Urinary bladder (tissue), 3 donors: ENCODE measurements at regions not wholly inside any gene's neighbourhood (a gene's known extent, or its start where the extent isn't known, plus 50 kb on each side); places are given as distances from the start of the nearest gene placed in this dataset.
"Not testable (repeated sequence)": the region's sequence is repeated elsewhere in the genome, so short reads cannot be mapped to it uniquely, and the experiment has no call there.

Source experiments
- DNase-seq: peaks from one replicate; pipeline ENCODE4 v3.0.0-alpha.2; 2015; ENCODE audit errors: extremely low spot score
- H3K27ac ChIP-seq: one replicate; pipeline ENCODE4 v1.5.1; 2013; ENCODE audit warnings: low read depth, mild to moderate bottlenecking, moderate library complexity
- H3K36me3 ChIP-seq: one replicate; pipeline ENCODE4 v1.6.1; 2013; ENCODE audit warnings: mild to moderate bottlenecking, moderate library complexity; ENCODE audit not compliant: insufficient read depth
- H3K4me1 ChIP-seq: one replicate; pipeline ENCODE4 v1.6.1; 2013; ENCODE audit warnings: mild to moderate bottlenecking, moderate library complexity; ENCODE audit not compliant: insufficient read depth
- H3K4me3 ChIP-seq: one replicate; pipeline ENCODE4 v1.5.1; 2013; ENCODE audit warnings: low read depth, low read length
- WGBS: extraction: QIAGEN DNeasy Blood & Tissue Kit; methylation state at CpG from one replicate; pipeline ENCODE4 v1.1.7; 2013; 5-methylcytosine and 5-hydroxymethylcytosine counted together
- donor health status: healthy with polysubstance abuse.
- donor health status: healthy.

- Histone ChIP-seq H3K27ac (no peak overlapping the region), H3K4me3 (no peak overlapping the region), H3K36me3 (no peaks in the 10 kb centered on the region), H3K4me1 (no peaks in the 10 kb centered on the region)
- no peak for DNase-seq
These were observed 845.3 kb downstream of the MCTP2 start for GRCh38 chr15:95076678-95076990.

- Histone ChIP-seq H3K27ac (no peak overlapping the region), H3K36me3 (no peaks in the 10 kb centered on the region), H3K4me3 (no peak overlapping the region), H3K4me1 (no peaks in the 10 kb centered on the region)
- WGBS, result 41% methylated on average over 2 of the region's 2 CpGs
- DNase-seq, result no peak
These were observed 846.6 kb downstream of the MCTP2 start for GRCh38 chr15:95078003-95078402.

- H3K36me3 ChIP-seq, DNase-seq, H3K27ac ChIP-seq, H3K4me3 ChIP-seq, H3K4me1 ChIP-seq: not testable (repeated sequence)
- WGBS, result 92% methylated on average over 1 of the region's 1 CpG
These were observed 848.9 kb downstream of the MCTP2 start for GRCh38 chr15:95080228-95080627.

- no peaks in the 10 kb centered on the region for H3K36me3 ChIP-seq
- no peak overlapping the region for H3K4me3 ChIP-seq
- WGBS, result 74% methylated on average over 1 of the region's 1 CpG
- no peak overlapping the region for H3K27ac ChIP-seq
- H3K4me1 ChIP-seq, result no peaks in the 10 kb centered on the region
- no peak for DNase-seq
These were observed 853.7 kb downstream of the MCTP2 start for GRCh38 chr15:95085056-95085455.

GRCh38 chr15:95086531-95087252, 855.3 kb downstream of the MCTP2 start:
- H3K27ac ChIP-seq, result no peak overlapping the region
- no peaks in the 10 kb centered on the region for H3K36me3 ChIP-seq
- peak; percentile 21 for DNase-seq
- H3K4me1 ChIP-seq, result no peaks in the 10 kb centered on the region
- WGBS, result 33% methylated on average over 5 of the region's 5 CpGs
- H3K4me3 ChIP-seq, result no peak overlapping the region

GRCh38 chr15:95087253-95087609, 855.9 kb downstream of the MCTP2 start:
- no peak for DNase-seq
- no peaks in the 10 kb centered on the region for H3K36me3 ChIP-seq
- H3K27ac ChIP-seq, result no peak overlapping the region
- H3K4me3 ChIP-seq, result no peak overlapping the region
- no peaks in the 10 kb centered on the region for H3K4me1 ChIP-seq

GRCh38 chr15:95091444-95091843, 860.1 kb downstream of the MCTP2 start:
- Histone ChIP-seq H3K27ac (no peak overlapping the region), H3K4me3 (no peak overlapping the region), H3K4me1 (no peaks in the 10 kb centered on the region), H3K36me3 (no peaks in the 10 kb centered on the region)
- DNase-seq, result no peak
- WGBS, result 96% methylated on average over 14 of the region's 14 CpGs

- H3K4me1 ChIP-seq, result no peaks in the 10 kb centered on the region
- no peak overlapping the region for H3K27ac ChIP-seq
- H3K4me3 ChIP-seq, result no peak overlapping the region
- no peaks in the 10 kb centered on the region for H3K36me3 ChIP-seq
- DNase-seq, result no peak
These were observed 863.9 kb downstream of the MCTP2 start for GRCh38 chr15:95095250-95095649.

- H3K4me3 ChIP-seq, result no peak overlapping the region
- H3K36me3 ChIP-seq, result no peaks in the 10 kb centered on the region
- DNase-seq, result no peak
- H3K27ac ChIP-seq, result no peak overlapping the region
- WGBS, result 94% methylated on average over 6 of the region's 6 CpGs
- no peaks in the 10 kb centered on the region for H3K4me1 ChIP-seq
These were observed 865.3 kb downstream of the MCTP2 start for GRCh38 chr15:95096651-95097050.

GRCh38 chr15:95097361-95097760, 866.0 kb downstream of the MCTP2 start:
- H3K4me1 ChIP-seq, result no peaks in the 10 kb centered on the region
- WGBS, result 73% methylated on average over 2 of the region's 2 CpGs
- H3K36me3 ChIP-seq, result no peaks in the 10 kb centered on the region
- DNase-seq, result no peak
- no peak overlapping the region for H3K4me3 ChIP-seq
- H3K27ac ChIP-seq, result no peak overlapping the region

- Histone ChIP-seq H3K4me1 (no peaks in the 10 kb centered on the region), H3K36me3 (no peaks in the 10 kb centered on the region), H3K4me3 (no peak overlapping the region), H3K27ac (no peak overlapping the region)
- WGBS, result 98% methylated on average over 2 of the region's 2 CpGs
- DNase-seq, result no peak
These were observed 873.9 kb downstream of the MCTP2 start for GRCh38 chr15:95105229-95105628.

- WGBS, result 80% methylated on average over 2 of the region's 2 CpGs
- Histone ChIP-seq H3K27ac (no peak overlapping the region), H3K4me1 (no peaks in the 10 kb centered on the region), H3K36me3 (no peaks in the 10 kb centered on the region), H3K4me3 (no peak overlapping the region)
- DNase-seq, result no peak
These were observed 875.4 kb downstream of the MCTP2 start for GRCh38 chr15:95106801-95107200.

GRCh38 chr15:95108673-95109072, 877.3 kb downstream of the MCTP2 start:
- WGBS, result 85% methylated on average over 3 of the region's 3 CpGs
- Histone ChIP-seq H3K27ac (no peak overlapping the region), H3K4me1 (no peaks in the 10 kb centered on the region), H3K4me3 (no peak overlapping the region), H3K36me3 (no peaks in the 10 kb centered on the region)
- no peak for DNase-seq

- WGBS, result 95% methylated on average over 5 of the region's 5 CpGs
- no peaks in the 10 kb centered on the region for H3K36me3 ChIP-seq
- DNase-seq, result no peak
- no peaks in the 10 kb centered on the region for H3K4me1 ChIP-seq
- no peak overlapping the region for H3K4me3 ChIP-seq
- no peak overlapping the region for H3K27ac ChIP-seq
These were observed 880.6 kb downstream of the MCTP2 start for GRCh38 chr15:95111969-95112368.

GRCh38 chr15:95113041-95113440, 881.7 kb downstream of the MCTP2 start:
- Histone ChIP-seq H3K4me1 (no peaks in the 10 kb centered on the region), H3K4me3 (no peak overlapping the region), H3K27ac (no peak overlapping the region), H3K36me3 (no peaks in the 10 kb centered on the region)
- no peak for DNase-seq
- WGBS, result 89% methylated on average over 1 of the region's 1 CpG
